Thyroid gland (tissue), 4 donors: ENCODE measurements at regions not wholly inside any gene's neighbourhood (a gene's known extent, or its start where the extent isn't known, plus 50 kb on each side); places are given as distances from the start of the nearest gene placed in this dataset.

ENCODE experiments used
- DNase-seq, 2 donors: peaks; one replicate each; pipeline ENCODE4 v3.0.0-alpha.2; 2019
- H3K27ac ChIP-seq, 3 donors: fragments of 200-600 bp; sonication (generic); 1 replicate in 2 of 3; 2 replicates in 1 of 3; pipeline ENCODE4 v1.5.1; 2016 to 2019; ENCODE audit warnings: mild to moderate bottlenecking in 1 of 3, moderate library complexity in 1 of 3
- H3K27me3 ChIP-seq: fragments of 200-600 bp; sonication (generic); one replicate; pipeline ENCODE4 v1.5.1; 2019
- H3K36me3 ChIP-seq, 2 donors: fragments of 200-600 bp; sonication (generic); one replicate each; pipeline ENCODE4 v1.5.1; 2016 to 2019
- H3K4me1 ChIP-seq, 2 donors: fragments of 200-600 bp; sonication (generic); one replicate each; pipeline ENCODE4 v1.5.1; 2017 to 2019
- H3K4me3 ChIP-seq, 3 donors: fragments of 200-600 bp; sonication (generic); replicated peaks in 1 of 3; 1 replicate in 2 of 3; 2 replicates in 1 of 3; pipeline ENCODE4 v1.5.1; 2016; ENCODE audit warnings: mild to moderate bottlenecking in 1 of 3
- H3K9me3 ChIP-seq: fragments of 200-600 bp; sonication (generic); one replicate; pipeline ENCODE4 v1.5.1; 2017
- CTCF ChIP-seq, 6 experiments: fragments of 200-600 bp in 3 of 6; fragments of 450-650 bp in 3 of 6; sonication (generic) in 3 of 6; IDR thresholded peaks; one replicate each; pipeline ENCODE4 v1.5.1; 2016 to 2019; ENCODE audit warnings: antibody characterized with exemption in 6 of 6, mild to moderate bottlenecking in 2 of 6, inconsistent platforms in 1 of 6, moderate library complexity in 1 of 6
- POLR2A ChIP-seq, 2 donors: fragments of 450-650 bp; IDR thresholded peaks; one replicate each; pipeline ENCODE4 v1.6.1; 2017; ENCODE audit warnings: antibody characterized with exemption in 2 of 2, mild to moderate bottlenecking in 2 of 2, moderate library complexity in 1 of 2
- WGBS, 2 donors: methylation state at CpG; one replicate each; pipeline ENCODE4 v1.1.5; 2017; 5-methylcytosine and 5-hydroxymethylcytosine counted together
- intact Hi-C: fragments of 100-400 bp; cut with DNase I; formaldehyde crosslinking; loops from one replicate; pipeline ENCODE4 v1.15.1; 2023

DNA sequence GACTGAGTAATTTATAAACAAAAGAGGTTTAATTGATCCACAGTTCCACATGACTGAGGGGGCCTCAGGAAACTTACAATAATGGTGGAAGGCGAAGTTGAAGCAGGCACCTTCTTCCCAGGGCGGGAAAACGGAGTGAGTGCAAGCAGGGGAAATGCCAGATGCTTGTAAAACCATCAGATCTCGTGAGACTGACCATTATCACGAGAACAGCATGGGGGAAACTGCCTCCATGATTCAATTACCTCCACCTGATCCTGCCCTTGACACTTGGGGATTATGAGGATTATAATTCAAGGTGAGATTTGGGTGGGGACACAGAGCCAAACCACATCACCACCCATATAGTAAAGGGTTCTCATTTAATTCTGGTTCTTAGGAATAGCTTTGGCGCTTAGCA lies 219.5 kb upstream of the ATP5MC3 start:
- no peak for TF ChIP-seq CTCF (IDR thresholded peaks at IDR 0.05)
- TF ChIP-seq POLR2A (IDR thresholded peaks at IDR 0.05), result no peak
- H3K9me3 ChIP-seq, result no peaks in the 10 kb centered on the region
- no peak overlapping the region for H3K27ac ChIP-seq
- no peaks in the 10 kb centered on the region for H3K36me3 ChIP-seq
- WGBS, 2 donors, result 86 to 88% methylated on average over 6 of the region's 6 CpGs
- no peaks in the 10 kb centered on the region for H3K27me3 ChIP-seq
- no peak for DNase-seq
- H3K4me1 ChIP-seq, result no peaks in the 10 kb centered on the region
- no peak overlapping the region for H3K4me3 ChIP-seq
- intact Hi-C loops, result no loop called here

GRCh38 chr2:175399326-175399725 lies 217.8 kb upstream of the ATP5MC3 start:
- DNase-seq, result no peak
- Histone ChIP-seq H3K4me1 (no peaks in the 10 kb centered on the region), H3K36me3 (no peaks in the 10 kb centered on the region), H3K27ac (no peak overlapping the region), H3K4me3 (no peak overlapping the region), H3K9me3 (no peaks in the 10 kb centered on the region), H3K27me3 (no peaks in the 10 kb centered on the region)
- intact Hi-C loops, result no loop called here
- no peak for TF ChIP-seq CTCF (IDR thresholded peaks at IDR 0.05)
- TF ChIP-seq POLR2A (IDR thresholded peaks at IDR 0.05), result no peak
- WGBS, 2 donors, result 69 to 72% methylated on average over 4 of the region's 4 CpGs

- TF ChIP-seq CTCF (IDR thresholded peaks at IDR 0.05) (no peak), POLR2A (IDR thresholded peaks at IDR 0.05) (no peak)
- H3K36me3 ChIP-seq, result no peaks in the 10 kb centered on the region
- no peaks in the 10 kb centered on the region for H3K4me1 ChIP-seq
- 77 to 81% methylated on average over 6 of the region's 6 CpGs for WGBS, 2 donors
- H3K9me3 ChIP-seq, result no peaks in the 10 kb centered on the region
- intact Hi-C loops, result no loop called here
- no peak for DNase-seq
- no peaks in the 10 kb centered on the region for H3K27me3 ChIP-seq
- no peak overlapping the region for H3K27ac ChIP-seq
- no peak overlapping the region for H3K4me3 ChIP-seq
Measured at GRCh38 chr2:175398848-175399247, 217.3 kb upstream of the ATP5MC3 start.

GRCh38 chr2:175396696-175397095 lies 215.2 kb upstream of the ATP5MC3 start:
- no peak for TF ChIP-seq CTCF (IDR thresholded peaks at IDR 0.05)
- no peak for TF ChIP-seq POLR2A (IDR thresholded peaks at IDR 0.05)
- intact Hi-C loops, result no loop called here
- H3K36me3 ChIP-seq, result no peaks in the 10 kb centered on the region
- H3K4me3 ChIP-seq, result no peak overlapping the region
- H3K4me1 ChIP-seq, result no peaks in the 10 kb centered on the region
- H3K27me3 ChIP-seq, result no peaks in the 10 kb centered on the region
- H3K9me3 ChIP-seq, result no peaks in the 10 kb centered on the region
- H3K27ac ChIP-seq, result no peak overlapping the region
- no peak for DNase-seq

DNA sequence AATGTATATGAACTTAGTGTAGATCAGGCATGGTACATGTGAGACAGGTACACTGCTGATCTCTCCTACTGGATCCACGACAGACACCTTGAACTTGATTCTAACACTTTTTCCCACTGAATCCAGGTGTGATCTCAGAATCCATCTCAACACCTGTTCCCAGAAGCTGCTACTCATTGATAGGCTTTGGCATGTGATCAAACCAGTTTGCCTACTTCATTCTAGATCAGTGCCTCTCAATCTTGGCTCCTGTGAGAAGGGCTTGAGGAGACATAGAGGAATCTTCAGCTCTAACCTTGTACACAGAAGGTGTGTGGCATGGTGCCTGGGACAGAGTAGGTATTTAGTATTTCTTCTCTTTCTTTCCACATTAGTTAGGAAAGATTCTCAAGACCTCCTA lies 212.3 kb upstream of the ATP5MC3 start:
- Histone ChIP-seq H3K36me3 (no peaks in the 10 kb centered on the region), H3K4me1 (no peaks in the 10 kb centered on the region), H3K4me3 (no peak overlapping the region), H3K9me3 (no peaks in the 10 kb centered on the region), H3K27ac (no peak overlapping the region), H3K27me3 (no peaks in the 10 kb centered on the region)
- DNase-seq, result no peak
- TF ChIP-seq CTCF (IDR thresholded peaks at IDR 0.05) (no peak), POLR2A (IDR thresholded peaks at IDR 0.05) (no peak)
- 52 to 80% methylated on average over 1 of the region's 1 CpG for WGBS, 2 donors
- intact Hi-C loops, result no loop called here
